B cell (primary cell): ENCODE measurements at regions not wholly inside any gene's neighbourhood (a gene's known extent, or its start where the extent isn't known, plus 50 kb on each side); places are given as distances from the start of the nearest gene placed in this dataset.

Experiments used
- ATAC-seq: fragments of 200-7000 bp; cut with Tn5 transposase; one replicate; pipeline ENCODE4 v1.10.0; 2021; ENCODE audit warnings: low read depth, mild to moderate bottlenecking, moderate number of reproducible peaks, moderate library complexity
- CTCF ChIA-PET: fragments of 350-600 bp; sonication (Branson Sonifier 250); formaldehyde crosslinking; loops from one replicate; lab custom pipeline; 2021; ENCODE audit warnings: antibody characterized with exemption, inconsistent platforms; lab: Charles Lee
- POLR2A ChIA-PET: fragments of 350-600 bp; sonication (Branson Sonifier 250); formaldehyde crosslinking; loops from one replicate; lab custom pipeline; 2021; ENCODE audit warnings: antibody characterized with exemption; lab: Charles Lee
- DNase-seq: peaks from one replicate; pipeline ENCODE4 v3.0.0; 2013
- H2AFZ ChIP-seq: 2 replicates; pipeline ENCODE4 v1.6.1; 2012; ENCODE audit warnings: mild to moderate bottlenecking, low read depth, low read length; ENCODE audit not compliant: insufficient read depth, poor library complexity, severe bottlenecking
- H3K27ac ChIP-seq, 2 donors: 1 replicate in 1 of 2; 2 replicates in 1 of 2; pipeline ENCODE4 v1.5.1; 2012 to 2013; ENCODE audit warnings: low read length in 2 of 2, mild to moderate bottlenecking in 2 of 2, moderate library complexity in 1 of 2
- H3K27me3 ChIP-seq, 4 experiments: fragments of 200-600 bp in 1 of 4; sonication (generic) in 1 of 4; replicated peaks in 1 of 4; 1 replicate in 2 of 4; 2 replicates in 2 of 4; pipeline versions ENCODE4 v1.6.1 to v1.7.0; 2013 to 2016; ENCODE audit warnings: low read length in 3 of 4, mild to moderate bottlenecking in 2 of 4, mixed read lengths in 1 of 4, moderate library complexity in 1 of 4; ENCODE audit not compliant: insufficient read depth in 4 of 4, control insufficient read depth in 3 of 4; ENCODE audit errors: control extremely low read depth in 1 of 4
- H3K36me3 ChIP-seq, 2 experiments: replicated peaks in 1 of 2; 1 replicate in 1 of 2; 2 replicates in 1 of 2; pipeline versions ENCODE4 v1.6.1 to v1.7.1; 2013; ENCODE audit warnings: low read length in 1 of 2; ENCODE audit not compliant: insufficient read depth in 2 of 2, control insufficient read depth in 1 of 2; ENCODE audit errors: control extremely low read depth in 1 of 2, extremely low read depth in 1 of 2
- H3K4me1 ChIP-seq, 2 donors: fragments of 200-600 bp in 1 of 2; sonication (generic) in 1 of 2; 1 replicate in 1 of 2; 2 replicates in 1 of 2; pipeline versions ENCODE4 v1.5.1 to v1.6.1; 2013 to 2017; ENCODE audit warnings: low read length in 2 of 2; ENCODE audit not compliant: control insufficient read depth in 2 of 2, insufficient read depth in 2 of 2
- H3K4me2 ChIP-seq: replicated peaks from 2 replicates; pipeline ENCODE3; 2012; ENCODE audit warnings: mild to moderate bottlenecking, low read depth, low read length; ENCODE audit not compliant: poor library complexity, severe bottlenecking
- H3K4me3 ChIP-seq, 5 experiments: fragments of 200-600 bp in 1 of 5; sonication (generic) in 1 of 5; 1 replicate in 3 of 5; 2 replicates in 2 of 5; pipeline versions ENCODE4 v1.5.1 to v1.7.0; 2011 to 2016; ENCODE audit warnings: low read length in 4 of 5, mild to moderate bottlenecking in 4 of 5, low read depth in 2 of 5, control low read depth in 1 of 5, moderate library complexity in 1 of 5; ENCODE audit not compliant: insufficient read depth in 1 of 5; ENCODE audit errors: control extremely low read depth in 1 of 5, extremely low read depth in 1 of 5
- H3K79me2 ChIP-seq: fragments of 200-600 bp; sonication (generic); one replicate; pipeline ENCODE4 v1.6.0; 2016; ENCODE audit warnings: low read length; ENCODE audit not compliant: control insufficient read depth, insufficient read depth
- H3K9ac ChIP-seq: fragments of 200-600 bp; sonication (generic); 2 replicates; pipeline ENCODE4 v1.6.1; 2017; ENCODE audit warnings: mild to moderate bottlenecking, low read length, moderate library complexity
- H3K9me3 ChIP-seq, 3 donors: one replicate each; pipeline versions ENCODE4 v1.6.1 to v1.7.1; 2013; ENCODE audit warnings: low read length in 2 of 3; ENCODE audit not compliant: control insufficient read depth in 2 of 3, insufficient read depth in 1 of 3; ENCODE audit errors: control extremely low read depth in 1 of 3
- H4K20me1 ChIP-seq: 2 replicates; pipeline ENCODE4 v1.6.0; 2012; ENCODE audit warnings: mild to moderate bottlenecking, low read length; ENCODE audit not compliant: insufficient read depth, control insufficient read depth, poor library complexity, severe bottlenecking
- H3K27ac Mint-ChIP-seq: one replicate; pipeline ENCODE4 v1.8.0; 2021; ENCODE audit warnings: mixed read lengths
- H3K27me3 Mint-ChIP-seq: one replicate; pipeline ENCODE4 v1.8.0; 2021; ENCODE audit warnings: mixed read lengths
- H3K4me1 Mint-ChIP-seq: one replicate; pipeline ENCODE4 v1.8.0; 2021; ENCODE audit warnings: mixed read lengths
- H3K4me3 Mint-ChIP-seq: one replicate; pipeline ENCODE4 v1.8.0; 2021; ENCODE audit warnings: mixed read lengths
- H3K9me3 Mint-ChIP-seq: one replicate; pipeline ENCODE4 v1.8.0; 2022; ENCODE audit warnings: mixed read lengths; ENCODE audit not compliant: insufficient read depth
- EZH2 ChIP-seq: IDR thresholded peaks from 2 replicates; pipeline ENCODE4 v1.6.1; 2012; ENCODE audit warnings: borderline replicate concordance, low read depth, mild to moderate bottlenecking, moderate library complexity, low read length; ENCODE audit not compliant: insufficient read depth, poor library complexity, severe bottlenecking
- WGBS: methylation state at CpG from one replicate; pipeline ENCODE4 v1.1.5; 2013; ENCODE audit warnings: missing lambda C conversion rate; ENCODE audit not compliant: insufficient coverage; 5-methylcytosine and 5-hydroxymethylcytosine counted together
- intact Hi-C: fragments of 100-400 bp; cut with micrococcal nuclease; formaldehyde crosslinking; loops from one replicate; pipeline ENCODE4 v1.10.0; 2022
- TF ChIP-seq, protein P1 (sequence below): fragments of 200-600 bp; IDR thresholded peaks from one replicate; pipeline ENCODE4 v1.8.0; 2022; ENCODE audit warnings: antibody characterized with exemption, mild to moderate bottlenecking

GRCh38 chr6:128725271-128726233 lies 157.4 kb upstream of the LAMA2 start:
- peak; percentile 8 for DNase-seq
- Histone ChIP-seq H4K20me1 (no peaks in the 10 kb centered on the region), H3K27me3 (no peaks in the 10 kb centered on the region), H3K27ac (no peak overlapping the region), H2AFZ (no peak overlapping the region), H3K36me3 (no peaks in the 10 kb centered on the region), H3K9ac (no peak overlapping the region), H3K4me2 (no peak overlapping the region), H3K9me3 (no peaks in the 10 kb centered on the region), H3K4me3 (no peak overlapping the region), H3K79me2 (no peaks in the 10 kb centered on the region), H3K4me1 (no peaks in the 10 kb centered on the region)
- no peak overlapping the region for H3K27ac Mint-ChIP-seq
- H3K4me1 Mint-ChIP-seq: no peaks in the 10 kb centered on the region
- ATAC-seq: no peak
- no peak overlapping the region for H3K4me3 Mint-ChIP-seq
- intact Hi-C loops: loop anchor here (1.0 to 5.0 kb wide), 2 partner anchors 645 to 852 kb away; no protein-coding TSS in a partner anchor
- WGBS: no CpG with 5 or more reads among the region's 3 CpGs
- no peaks in the 10 kb centered on the region for H3K9me3 Mint-ChIP-seq
- POLR2A ChIA-PET: no interaction called here
- CTCF ChIA-PET: interaction anchor here (0.7 to 2.3 kb wide), 4 partner anchors 523 to 644 kb away, joined by 3 to 10 read pairs (median 6); no protein-coding TSS in a partner anchor
- no peaks in the 10 kb centered on the region for H3K27me3 Mint-ChIP-seq
- TF ChIP-seq, protein P1, sequence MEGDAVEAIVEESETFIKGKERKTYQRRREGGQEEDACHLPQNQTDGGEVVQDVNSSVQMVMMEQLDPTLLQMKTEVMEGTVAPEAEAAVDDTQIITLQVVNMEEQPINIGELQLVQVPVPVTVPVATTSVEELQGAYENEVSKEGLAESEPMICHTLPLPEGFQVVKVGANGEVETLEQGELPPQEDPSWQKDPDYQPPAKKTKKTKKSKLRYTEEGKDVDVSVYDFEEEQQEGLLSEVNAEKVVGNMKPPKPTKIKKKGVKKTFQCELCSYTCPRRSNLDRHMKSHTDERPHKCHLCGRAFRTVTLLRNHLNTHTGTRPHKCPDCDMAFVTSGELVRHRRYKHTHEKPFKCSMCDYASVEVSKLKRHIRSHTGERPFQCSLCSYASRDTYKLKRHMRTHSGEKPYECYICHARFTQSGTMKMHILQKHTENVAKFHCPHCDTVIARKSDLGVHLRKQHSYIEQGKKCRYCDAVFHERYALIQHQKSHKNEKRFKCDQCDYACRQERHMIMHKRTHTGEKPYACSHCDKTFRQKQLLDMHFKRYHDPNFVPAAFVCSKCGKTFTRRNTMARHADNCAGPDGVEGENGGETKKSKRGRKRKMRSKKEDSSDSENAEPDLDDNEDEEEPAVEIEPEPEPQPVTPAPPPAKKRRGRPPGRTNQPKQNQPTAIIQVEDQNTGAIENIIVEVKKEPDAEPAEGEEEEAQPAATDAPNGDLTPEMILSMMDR: peak; percentile 65
- no peak for TF ChIP-seq EZH2

DNA sequence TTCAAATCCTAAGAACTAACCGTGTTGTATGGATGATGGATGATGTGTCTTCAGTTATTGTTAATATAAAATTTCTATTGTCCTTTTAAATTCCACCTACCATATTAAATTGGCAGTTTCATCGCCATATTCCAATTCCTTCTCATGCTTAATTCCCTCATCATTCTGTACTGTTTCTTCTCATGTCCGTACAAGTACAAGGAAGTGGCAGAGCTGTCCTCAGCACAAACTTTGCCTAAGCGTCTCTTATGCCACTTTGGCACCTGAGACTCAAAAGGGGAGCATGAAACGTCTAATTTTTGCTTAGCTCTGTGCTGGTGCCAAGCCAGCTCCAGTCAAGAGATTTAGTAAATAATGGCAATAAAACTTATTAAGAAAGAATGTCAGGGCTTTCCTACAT lies 158.2 kb upstream of the LAMA2 start:
- no peaks in the 10 kb centered on the region for H3K9me3 ChIP-seq
- no peak for TF ChIP-seq EZH2
- TF ChIP-seq, protein P1: no peak
- H3K79me2 ChIP-seq: no peaks in the 10 kb centered on the region
- DNase-seq: no peak
- ChIA-PET POLR2A (no interaction called here), CTCF (interaction anchor here (0.6 to 2.3 kb wide), 3 partner anchors 527 to 915 kb away, joined by 4 to 10 read pairs (median 8); no protein-coding TSS in a partner anchor)
- Mint-ChIP-seq H3K27me3 (no peaks in the 10 kb centered on the region), H3K27ac (no peak overlapping the region), H3K9me3 (no peaks in the 10 kb centered on the region), H3K4me3 (no peak overlapping the region), H3K4me1 (no peaks in the 10 kb centered on the region)
- no peak overlapping the region for H3K4me3 ChIP-seq
- 90% methylated on average over 3 of the region's 5 CpGs for WGBS
- H3K36me3 ChIP-seq: no peaks in the 10 kb centered on the region
- no peak for ATAC-seq
- no peaks in the 10 kb centered on the region for H4K20me1 ChIP-seq
- no peak overlapping the region for H3K4me2 ChIP-seq
- intact Hi-C loops: loop anchor here (1.0 to 5.0 kb wide), 2 partner anchors 646 to 853 kb away; no protein-coding TSS in a partner anchor
- no peak overlapping the region for H3K27ac ChIP-seq
- H3K9ac ChIP-seq: no peak overlapping the region
- H2AFZ ChIP-seq: no peak overlapping the region
- no peaks in the 10 kb centered on the region for H3K4me1 ChIP-seq
- no peaks in the 10 kb centered on the region for H3K27me3 ChIP-seq
